ENCODE measurements at regions not wholly inside any gene's neighbourhood (a gene's known extent, or its start where the extent isn't known, plus 50 kb on each side); places are given as distances from the start of the nearest gene placed in this dataset.
"Not testable (repeated sequence)": the region's sequence is repeated elsewhere in the genome, so short reads cannot be mapped to it uniquely, and the experiment has no call there.

DNA sequence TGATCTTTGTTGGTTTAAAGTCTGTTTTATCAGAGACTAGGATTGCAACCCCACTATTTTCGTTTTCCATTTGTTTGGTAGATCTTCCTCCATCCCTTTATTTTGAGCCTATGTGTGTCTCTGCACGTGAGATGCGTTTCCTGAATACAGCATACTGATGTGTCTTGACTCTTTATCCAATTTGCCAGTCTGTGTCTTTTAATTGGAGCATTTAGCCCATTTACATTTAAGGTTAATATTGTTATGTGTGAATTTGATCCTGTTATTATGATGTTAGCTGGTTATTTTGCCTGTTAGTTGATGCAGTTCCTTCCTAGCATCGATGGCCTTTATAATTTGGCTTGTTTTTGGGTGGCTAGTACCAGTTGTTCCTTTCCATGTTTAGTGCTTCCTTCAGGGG, 177.2 kb upstream of the RPS23 start:
- TF ChIP-seq POLR2A (IDR thresholded peaks at IDR 0.05), result not testable (repeated sequence)
- TF ChIP-seq, protein P1, sequence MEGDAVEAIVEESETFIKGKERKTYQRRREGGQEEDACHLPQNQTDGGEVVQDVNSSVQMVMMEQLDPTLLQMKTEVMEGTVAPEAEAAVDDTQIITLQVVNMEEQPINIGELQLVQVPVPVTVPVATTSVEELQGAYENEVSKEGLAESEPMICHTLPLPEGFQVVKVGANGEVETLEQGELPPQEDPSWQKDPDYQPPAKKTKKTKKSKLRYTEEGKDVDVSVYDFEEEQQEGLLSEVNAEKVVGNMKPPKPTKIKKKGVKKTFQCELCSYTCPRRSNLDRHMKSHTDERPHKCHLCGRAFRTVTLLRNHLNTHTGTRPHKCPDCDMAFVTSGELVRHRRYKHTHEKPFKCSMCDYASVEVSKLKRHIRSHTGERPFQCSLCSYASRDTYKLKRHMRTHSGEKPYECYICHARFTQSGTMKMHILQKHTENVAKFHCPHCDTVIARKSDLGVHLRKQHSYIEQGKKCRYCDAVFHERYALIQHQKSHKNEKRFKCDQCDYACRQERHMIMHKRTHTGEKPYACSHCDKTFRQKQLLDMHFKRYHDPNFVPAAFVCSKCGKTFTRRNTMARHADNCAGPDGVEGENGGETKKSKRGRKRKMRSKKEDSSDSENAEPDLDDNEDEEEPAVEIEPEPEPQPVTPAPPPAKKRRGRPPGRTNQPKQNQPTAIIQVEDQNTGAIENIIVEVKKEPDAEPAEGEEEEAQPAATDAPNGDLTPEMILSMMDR (IDR thresholded peaks at IDR 0.05), result not testable (repeated sequence)

Data from body of pancreas (tissue), 4 donors.